ENCODE measurements at regions not wholly inside any gene's neighbourhood (a gene's known extent, or its start where the extent isn't known, plus 50 kb on each side); places are given as distances from the start of the nearest gene placed in this dataset.
"Not testable (repeated sequence)": the region's sequence is repeated elsewhere in the genome, so short reads cannot be mapped to it uniquely, and the experiment has no call there.

- no peak overlapping the region for H3K9ac ChIP-seq (ENCODE audit: low read depth, low read length, poor library complexity, severe bottlenecking)
- no peaks in the 10 kb centered on the region for H3K36me3 ChIP-seq (ENCODE audit: insufficient read depth, low read length)
- no peaks in the 10 kb centered on the region for H3K79me2 ChIP-seq (ENCODE audit: insufficient read depth, low read length)
- H2AFZ ChIP-seq (ENCODE audit: low read length): no peak overlapping the region
- no peaks in the 10 kb centered on the region for H3K4me1 ChIP-seq (ENCODE audit: insufficient read depth, low read length, poor library complexity, severe bottlenecking)
- no peaks in the 10 kb centered on the region for H3F3A ChIP-seq (ENCODE audit: low read depth)
- H3K9me2 ChIP-seq (replicated peaks; ENCODE audit: low read depth, low read length): no peaks in the 10 kb centered on the region
- H4K20me1 ChIP-seq (ENCODE audit: insufficient read depth, low read length, poor library complexity, severe bottlenecking): no peaks in the 10 kb centered on the region
- no peak overlapping the region for H3K4me3 ChIP-seq (ENCODE audit: low read length, poor library complexity, severe bottlenecking)
- no peak overlapping the region for H3K4me2 ChIP-seq (ENCODE audit: low read depth, low read length, poor library complexity, severe bottlenecking)
- TF ChIP-seq CTCF (conservative IDR thresholded peaks at IDR 0.05; ENCODE audit: low read length): no peak
- TF ChIP-seq EZH2phosphoT487 (IDR thresholded peaks at IDR 0.05; ENCODE audit: borderline replicate concordance): no peak
- no peaks in the 10 kb centered on the region for H3K27me3 ChIP-seq (ENCODE audit: insufficient read depth, low read length, poor library complexity, severe bottlenecking)
- H3K9me3 ChIP-seq (ENCODE audit: insufficient read depth, low read depth, low read length): 0 out of 2 replicates have a peak, but pooled peaks cover 8% of the 10 kb centered on the region
These were observed 195.8 kb upstream of the FN1 start for GRCh38 chr2:215631696-215632095.

- not testable (repeated sequence) for H4K20me1 ChIP-seq (ENCODE audit: insufficient read depth, low read length, poor library complexity, severe bottlenecking); H3K9me3 ChIP-seq (ENCODE audit: insufficient read depth, low read depth, low read length); H3K27me3 ChIP-seq (ENCODE audit: insufficient read depth, low read length, poor library complexity, severe bottlenecking); H2AFZ ChIP-seq (ENCODE audit: low read length); H3F3A ChIP-seq (ENCODE audit: low read depth); H3K4me3 ChIP-seq (ENCODE audit: low read length, poor library complexity, severe bottlenecking); H3K36me3 ChIP-seq (ENCODE audit: insufficient read depth, low read length); H3K4me1 ChIP-seq (ENCODE audit: insufficient read depth, low read length, poor library complexity, severe bottlenecking); H3K79me2 ChIP-seq (ENCODE audit: insufficient read depth, low read length); H3K4me2 ChIP-seq (ENCODE audit: low read depth, low read length, poor library complexity, severe bottlenecking); H3K9me2 ChIP-seq (replicated peaks; ENCODE audit: low read depth, low read length); H3K9ac ChIP-seq (ENCODE audit: low read depth, low read length, poor library complexity, severe bottlenecking)
These were observed 194.9 kb upstream of the FN1 start for GRCh38 chr2:215630796-215631195.

GRCh38 chr2:215627771-215628170 lies 191.9 kb upstream of the FN1 start:
- H3K9me3 ChIP-seq (ENCODE audit: insufficient read depth, low read depth, low read length): no peaks in the 10 kb centered on the region
- H4K20me1 ChIP-seq (ENCODE audit: insufficient read depth, low read length, poor library complexity, severe bottlenecking): no peaks in the 10 kb centered on the region
- H3F3A ChIP-seq (ENCODE audit: low read depth): no peaks in the 10 kb centered on the region
- H3K4me3 ChIP-seq (ENCODE audit: low read length, poor library complexity, severe bottlenecking): no peak overlapping the region
- no peak overlapping the region for H3K9ac ChIP-seq (ENCODE audit: low read depth, low read length, poor library complexity, severe bottlenecking)
- TF ChIP-seq CTCF (conservative IDR thresholded peaks at IDR 0.05; ENCODE audit: low read length) (no peak), EZH2phosphoT487 (IDR thresholded peaks at IDR 0.05; ENCODE audit: borderline replicate concordance) (no peak)
- no peaks in the 10 kb centered on the region for H3K4me1 ChIP-seq (ENCODE audit: insufficient read depth, low read length, poor library complexity, severe bottlenecking)
- H3K4me2 ChIP-seq (ENCODE audit: low read depth, low read length, poor library complexity, severe bottlenecking): no peak overlapping the region
- H2AFZ ChIP-seq (ENCODE audit: low read length): no peak overlapping the region
- H3K27me3 ChIP-seq (ENCODE audit: insufficient read depth, low read length, poor library complexity, severe bottlenecking): no peaks in the 10 kb centered on the region
- no peaks in the 10 kb centered on the region for H3K36me3 ChIP-seq (ENCODE audit: insufficient read depth, low read length)
- no peaks in the 10 kb centered on the region for H3K79me2 ChIP-seq (ENCODE audit: insufficient read depth, low read length)
- H3K9me2 ChIP-seq (replicated peaks; ENCODE audit: low read depth, low read length): no peaks in the 10 kb centered on the region

- H3K9me3 ChIP-seq (ENCODE audit: insufficient read depth, low read depth, low read length): no peaks in the 10 kb centered on the region
- no peak overlapping the region for H2AFZ ChIP-seq (ENCODE audit: low read length)
- H3K9ac ChIP-seq (ENCODE audit: low read depth, low read length, poor library complexity, severe bottlenecking): no peak overlapping the region
- H3K9me2 ChIP-seq (replicated peaks; ENCODE audit: low read depth, low read length): no peaks in the 10 kb centered on the region
- H4K20me1 ChIP-seq (ENCODE audit: insufficient read depth, low read length, poor library complexity, severe bottlenecking): no peaks in the 10 kb centered on the region
- H3K36me3 ChIP-seq (ENCODE audit: insufficient read depth, low read length): no peaks in the 10 kb centered on the region
- H3K79me2 ChIP-seq (ENCODE audit: insufficient read depth, low read length): no peaks in the 10 kb centered on the region
- H3K4me1 ChIP-seq (ENCODE audit: insufficient read depth, low read length, poor library complexity, severe bottlenecking): no peaks in the 10 kb centered on the region
- no peaks in the 10 kb centered on the region for H3K27me3 ChIP-seq (ENCODE audit: insufficient read depth, low read length, poor library complexity, severe bottlenecking)
- H3F3A ChIP-seq (ENCODE audit: low read depth): no peaks in the 10 kb centered on the region
- TF ChIP-seq EZH2phosphoT487 (IDR thresholded peaks at IDR 0.05; ENCODE audit: borderline replicate concordance) (no peak), CTCF (conservative IDR thresholded peaks at IDR 0.05; ENCODE audit: low read length) (no peak)
- no peak overlapping the region for H3K4me2 ChIP-seq (ENCODE audit: low read depth, low read length, poor library complexity, severe bottlenecking)
- no peak overlapping the region for H3K4me3 ChIP-seq (ENCODE audit: low read length, poor library complexity, severe bottlenecking)
These were observed 191.0 kb upstream of the FN1 start for GRCh38 chr2:215626812-215627281.
